B cell (primary cell): ENCODE measurements at regions not wholly inside any gene's neighbourhood (a gene's known extent, or its start where the extent isn't known, plus 50 kb on each side); places are given as distances from the start of the nearest gene placed in this dataset.

ENCODE experiments used
- ATAC-seq: fragments of 200-7000 bp; cut with Tn5 transposase; one replicate; pipeline ENCODE4 v1.10.0; 2021; ENCODE audit warnings: low read depth, mild to moderate bottlenecking, moderate number of reproducible peaks, moderate library complexity
- CTCF ChIA-PET: fragments of 350-600 bp; sonication (Branson Sonifier 250); formaldehyde crosslinking; loops from one replicate; lab custom pipeline; 2021; ENCODE audit warnings: antibody characterized with exemption, inconsistent platforms; lab: Charles Lee
- POLR2A ChIA-PET: fragments of 350-600 bp; sonication (Branson Sonifier 250); formaldehyde crosslinking; loops from one replicate; lab custom pipeline; 2021; ENCODE audit warnings: antibody characterized with exemption; lab: Charles Lee
- DNase-seq: peaks from one replicate; pipeline ENCODE4 v3.0.0; 2013
- H2AFZ ChIP-seq: 2 replicates; pipeline ENCODE4 v1.6.1; 2012; ENCODE audit warnings: mild to moderate bottlenecking, low read depth, low read length; ENCODE audit not compliant: insufficient read depth, poor library complexity, severe bottlenecking
- H3K27ac ChIP-seq, 2 donors: 1 replicate in 1 of 2; 2 replicates in 1 of 2; pipeline ENCODE4 v1.5.1; 2012 to 2013; ENCODE audit warnings: low read length in 2 of 2, mild to moderate bottlenecking in 2 of 2, moderate library complexity in 1 of 2
- H3K27me3 ChIP-seq, 4 experiments: fragments of 200-600 bp in 1 of 4; sonication (generic) in 1 of 4; replicated peaks in 1 of 4; 1 replicate in 2 of 4; 2 replicates in 2 of 4; pipeline versions ENCODE4 v1.6.1 to v1.7.0; 2013 to 2016; ENCODE audit warnings: low read length in 3 of 4, mild to moderate bottlenecking in 2 of 4, mixed read lengths in 1 of 4, moderate library complexity in 1 of 4; ENCODE audit not compliant: insufficient read depth in 4 of 4, control insufficient read depth in 3 of 4; ENCODE audit errors: control extremely low read depth in 1 of 4
- H3K36me3 ChIP-seq, 2 experiments: replicated peaks in 1 of 2; 1 replicate in 1 of 2; 2 replicates in 1 of 2; pipeline versions ENCODE4 v1.6.1 to v1.7.1; 2013; ENCODE audit warnings: low read length in 1 of 2; ENCODE audit not compliant: insufficient read depth in 2 of 2, control insufficient read depth in 1 of 2; ENCODE audit errors: control extremely low read depth in 1 of 2, extremely low read depth in 1 of 2
- H3K4me1 ChIP-seq, 2 donors: fragments of 200-600 bp in 1 of 2; sonication (generic) in 1 of 2; 1 replicate in 1 of 2; 2 replicates in 1 of 2; pipeline versions ENCODE4 v1.5.1 to v1.6.1; 2013 to 2017; ENCODE audit warnings: low read length in 2 of 2; ENCODE audit not compliant: control insufficient read depth in 2 of 2, insufficient read depth in 2 of 2
- H3K4me2 ChIP-seq: replicated peaks from 2 replicates; pipeline ENCODE3; 2012; ENCODE audit warnings: mild to moderate bottlenecking, low read depth, low read length; ENCODE audit not compliant: poor library complexity, severe bottlenecking
- H3K4me3 ChIP-seq, 5 experiments: fragments of 200-600 bp in 1 of 5; sonication (generic) in 1 of 5; 1 replicate in 3 of 5; 2 replicates in 2 of 5; pipeline versions ENCODE4 v1.5.1 to v1.7.0; 2011 to 2016; ENCODE audit warnings: low read length in 4 of 5, mild to moderate bottlenecking in 4 of 5, low read depth in 2 of 5, control low read depth in 1 of 5, moderate library complexity in 1 of 5; ENCODE audit not compliant: insufficient read depth in 1 of 5; ENCODE audit errors: control extremely low read depth in 1 of 5, extremely low read depth in 1 of 5
- H3K79me2 ChIP-seq: fragments of 200-600 bp; sonication (generic); one replicate; pipeline ENCODE4 v1.6.0; 2016; ENCODE audit warnings: low read length; ENCODE audit not compliant: control insufficient read depth, insufficient read depth
- H3K9ac ChIP-seq: fragments of 200-600 bp; sonication (generic); 2 replicates; pipeline ENCODE4 v1.6.1; 2017; ENCODE audit warnings: mild to moderate bottlenecking, low read length, moderate library complexity
- H3K9me3 ChIP-seq, 3 donors: one replicate each; pipeline versions ENCODE4 v1.6.1 to v1.7.1; 2013; ENCODE audit warnings: low read length in 2 of 3; ENCODE audit not compliant: control insufficient read depth in 2 of 3, insufficient read depth in 1 of 3; ENCODE audit errors: control extremely low read depth in 1 of 3
- H4K20me1 ChIP-seq: 2 replicates; pipeline ENCODE4 v1.6.0; 2012; ENCODE audit warnings: mild to moderate bottlenecking, low read length; ENCODE audit not compliant: insufficient read depth, control insufficient read depth, poor library complexity, severe bottlenecking
- H3K27ac Mint-ChIP-seq: one replicate; pipeline ENCODE4 v1.8.0; 2021; ENCODE audit warnings: mixed read lengths
- H3K27me3 Mint-ChIP-seq: one replicate; pipeline ENCODE4 v1.8.0; 2021; ENCODE audit warnings: mixed read lengths
- H3K4me1 Mint-ChIP-seq: one replicate; pipeline ENCODE4 v1.8.0; 2021; ENCODE audit warnings: mixed read lengths
- H3K4me3 Mint-ChIP-seq: one replicate; pipeline ENCODE4 v1.8.0; 2021; ENCODE audit warnings: mixed read lengths
- H3K9me3 Mint-ChIP-seq: one replicate; pipeline ENCODE4 v1.8.0; 2022; ENCODE audit warnings: mixed read lengths; ENCODE audit not compliant: insufficient read depth
- EZH2 ChIP-seq: IDR thresholded peaks from 2 replicates; pipeline ENCODE4 v1.6.1; 2012; ENCODE audit warnings: borderline replicate concordance, low read depth, mild to moderate bottlenecking, moderate library complexity, low read length; ENCODE audit not compliant: insufficient read depth, poor library complexity, severe bottlenecking
- WGBS: methylation state at CpG from one replicate; pipeline ENCODE4 v1.1.5; 2013; ENCODE audit warnings: missing lambda C conversion rate; ENCODE audit not compliant: insufficient coverage; 5-methylcytosine and 5-hydroxymethylcytosine counted together
- intact Hi-C: fragments of 100-400 bp; cut with micrococcal nuclease; formaldehyde crosslinking; loops from one replicate; pipeline ENCODE4 v1.10.0; 2022
- TF ChIP-seq, protein P1 (sequence below): fragments of 200-600 bp; IDR thresholded peaks from one replicate; pipeline ENCODE4 v1.8.0; 2022; ENCODE audit warnings: antibody characterized with exemption, mild to moderate bottlenecking

DNA sequence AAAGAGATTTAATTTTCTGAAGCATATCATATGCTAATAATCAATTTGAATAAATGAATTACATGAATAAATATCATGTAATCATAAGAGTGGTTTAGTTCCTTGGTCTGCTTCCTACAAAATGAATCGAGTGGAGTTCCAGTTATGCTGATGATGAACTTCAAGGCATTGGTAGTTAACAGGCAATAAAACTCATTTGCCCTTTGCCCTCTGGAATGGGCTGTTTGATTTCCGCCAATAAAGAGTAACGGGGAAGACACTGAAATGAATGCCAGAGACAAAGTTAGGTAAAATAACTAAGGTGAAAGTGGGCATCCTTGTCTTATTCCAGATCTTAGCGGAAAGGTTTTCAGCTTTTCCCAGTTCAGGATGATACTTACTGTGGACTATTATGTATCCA lies 90.1 kb downstream of the C3orf38 start:
- H3K4me3 ChIP-seq = no peak overlapping the region
- H3K36me3 ChIP-seq = no peaks in the 10 kb centered on the region
- no peak overlapping the region for H3K9ac ChIP-seq
- no peak for DNase-seq
- POLR2A ChIA-PET = no interaction called here
- no peaks in the 10 kb centered on the region for H3K4me1 ChIP-seq
- no peak for TF ChIP-seq EZH2
- TF ChIP-seq, protein P1, sequence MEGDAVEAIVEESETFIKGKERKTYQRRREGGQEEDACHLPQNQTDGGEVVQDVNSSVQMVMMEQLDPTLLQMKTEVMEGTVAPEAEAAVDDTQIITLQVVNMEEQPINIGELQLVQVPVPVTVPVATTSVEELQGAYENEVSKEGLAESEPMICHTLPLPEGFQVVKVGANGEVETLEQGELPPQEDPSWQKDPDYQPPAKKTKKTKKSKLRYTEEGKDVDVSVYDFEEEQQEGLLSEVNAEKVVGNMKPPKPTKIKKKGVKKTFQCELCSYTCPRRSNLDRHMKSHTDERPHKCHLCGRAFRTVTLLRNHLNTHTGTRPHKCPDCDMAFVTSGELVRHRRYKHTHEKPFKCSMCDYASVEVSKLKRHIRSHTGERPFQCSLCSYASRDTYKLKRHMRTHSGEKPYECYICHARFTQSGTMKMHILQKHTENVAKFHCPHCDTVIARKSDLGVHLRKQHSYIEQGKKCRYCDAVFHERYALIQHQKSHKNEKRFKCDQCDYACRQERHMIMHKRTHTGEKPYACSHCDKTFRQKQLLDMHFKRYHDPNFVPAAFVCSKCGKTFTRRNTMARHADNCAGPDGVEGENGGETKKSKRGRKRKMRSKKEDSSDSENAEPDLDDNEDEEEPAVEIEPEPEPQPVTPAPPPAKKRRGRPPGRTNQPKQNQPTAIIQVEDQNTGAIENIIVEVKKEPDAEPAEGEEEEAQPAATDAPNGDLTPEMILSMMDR = no peak
- H3K4me1 Mint-ChIP-seq = no peaks in the 10 kb centered on the region
- WGBS = 82% methylated on average over 3 of the region's 4 CpGs
- ATAC-seq = no peak
- no peak overlapping the region for H3K4me2 ChIP-seq
- H3K27ac Mint-ChIP-seq = no peak overlapping the region
- H2AFZ ChIP-seq = no peak overlapping the region
- H3K4me3 Mint-ChIP-seq = no peak overlapping the region
- H3K9me3 Mint-ChIP-seq = peaks cover 8% of the 10 kb centered on the region
- CTCF ChIA-PET = no interaction called here
- H3K27me3 Mint-ChIP-seq = no peaks in the 10 kb centered on the region
- H3K27me3 ChIP-seq = no peaks in the 10 kb centered on the region
- intact Hi-C loops = no loop called here
- H4K20me1 ChIP-seq = no peaks in the 10 kb centered on the region
- H3K79me2 ChIP-seq = no peaks in the 10 kb centered on the region
- peaks cover 0 to 6% (median 1%) of the 10 kb centered on the region in 3 donors for H3K9me3 ChIP-seq
- no peak overlapping the region for H3K27ac ChIP-seq

DNA sequence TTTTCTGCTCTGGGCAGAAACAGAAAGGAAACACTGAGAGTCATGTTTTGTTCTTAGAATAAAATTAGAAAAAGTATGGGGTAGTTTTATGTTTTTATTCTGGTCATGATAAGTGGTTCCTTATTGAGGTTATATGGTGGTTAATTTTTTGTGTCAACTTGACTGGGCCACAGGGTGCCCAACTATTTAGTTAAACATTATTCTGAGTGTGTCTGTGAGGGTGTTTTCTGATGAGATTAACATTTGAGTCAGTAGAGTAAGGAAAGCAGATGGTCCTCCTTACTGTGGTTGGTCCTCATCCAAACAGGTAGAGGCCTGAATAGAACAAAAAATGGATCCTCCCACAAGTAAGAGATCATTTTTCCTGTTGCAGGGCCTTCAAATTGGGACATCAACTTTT lies 98.9 kb downstream of the C3orf38 start:
- no peak overlapping the region for H3K27ac Mint-ChIP-seq

More for the DNA sequence above, 98.9 kb downstream of the C3orf38 start:
- Histone ChIP-seq H3K4me2 (no peak overlapping the region), H3K36me3 (no peaks in the 10 kb centered on the region), H3K4me1 (no peaks in the 10 kb centered on the region), H4K20me1 (no peaks in the 10 kb centered on the region), H3K27me3 (no peaks in the 10 kb centered on the region), H3K9me3 (peaks cover 0 to 7% (median 0%) of the 10 kb centered on the region in 3 donors), H2AFZ (no peak overlapping the region), H3K27ac (no peak overlapping the region), H3K9ac (no peak overlapping the region), H3K4me3 (no peak overlapping the region), H3K79me2 (no peaks in the 10 kb centered on the region)
- TF ChIP-seq, protein P1 = no peak
- no peak for TF ChIP-seq EZH2
- POLR2A ChIA-PET = no interaction called here
- Mint-ChIP-seq H3K9me3 (peaks cover 10% of the 10 kb centered on the region), H3K4me1 (no peaks in the 10 kb centered on the region), H3K27me3 (no peaks in the 10 kb centered on the region), H3K4me3 (no peak overlapping the region)
- ATAC-seq (no peak), DNase-seq (no peak)
- CTCF ChIA-PET = no interaction called here
- intact Hi-C loops = no loop called here
